CD14-positive monocyte (primary cell): ENCODE measurements at regions not wholly inside any gene's neighbourhood (a gene's known extent, or its start where the extent isn't known, plus 50 kb on each side); places are given as distances from the start of the nearest gene placed in this dataset.

Source experiments
- DNase-seq, 3 donors: peaks; one replicate each; pipeline ENCODE4 v3.0.0-alpha.2; 2011 to 2022
- H2AFZ ChIP-seq: 2 replicates; pipeline ENCODE4 v1.6.0; 2012; ENCODE audit warnings: mild to moderate bottlenecking, low read depth, low read length, inconsistent platforms; ENCODE audit not compliant: insufficient read depth, poor library complexity, severe bottlenecking
- H3K27ac ChIP-seq, 2 donors: 1 replicate in 1 of 2; 2 replicates in 1 of 2; pipeline ENCODE4 v1.5.1; 2012 to 2013; ENCODE audit warnings: low read length in 2 of 2, control low read depth in 1 of 2, inconsistent platforms in 1 of 2, low read depth in 1 of 2, mild to moderate bottlenecking in 1 of 2
- H3K27me3 ChIP-seq, 2 donors: one replicate each; pipeline versions ENCODE4 v1.6.0 to v1.6.1; 2011 to 2013; ENCODE audit warnings: low read length in 2 of 2; ENCODE audit not compliant: control insufficient read depth in 2 of 2, insufficient read depth in 2 of 2
- H3K36me3 ChIP-seq, 2 donors: replicated peaks in 1 of 2; 1 replicate in 1 of 2; 2 replicates in 1 of 2; pipeline versions ENCODE4 v1.5.1 to v1.6.1; 2012 to 2013; ENCODE audit warnings: low read length in 2 of 2, control low read depth in 1 of 2, inconsistent platforms in 1 of 2, mild to moderate bottlenecking in 1 of 2; ENCODE audit not compliant: insufficient read depth in 2 of 2, control insufficient read depth in 1 of 2
- H3K4me1 ChIP-seq, 2 donors: 1 replicate in 1 of 2; 2 replicates in 1 of 2; pipeline versions ENCODE4 v1.5.1 to v1.6.1; 2012 to 2013; ENCODE audit warnings: low read length in 2 of 2, control low read depth in 1 of 2, inconsistent platforms in 1 of 2, mild to moderate bottlenecking in 1 of 2, moderate library complexity in 1 of 2; ENCODE audit not compliant: insufficient read depth in 2 of 2, control insufficient read depth in 1 of 2
- H3K4me2 ChIP-seq: replicated peaks from 2 replicates; pipeline ENCODE3; 2012; ENCODE audit warnings: low read length, moderate library complexity, mild to moderate bottlenecking; ENCODE audit not compliant: poor library complexity, severe bottlenecking; ENCODE audit errors: extremely low read depth
- H3K4me3 ChIP-seq, 3 experiments: fragments of 200-600 bp in 1 of 3; sonication (generic) in 1 of 3; replicated peaks in 1 of 3; 1 replicate in 2 of 3; 2 replicates in 1 of 3; pipeline ENCODE4 v1.5.1; 2011 to 2013; ENCODE audit warnings: low read length in 3 of 3, mild to moderate bottlenecking in 3 of 3, control low read depth in 2 of 3, low read depth in 2 of 3, inconsistent platforms in 1 of 3, moderate library complexity in 1 of 3
- H3K79me2 ChIP-seq: 2 replicates; pipeline ENCODE4 v1.6.0; 2012; ENCODE audit warnings: mild to moderate bottlenecking, control low read depth, inconsistent platforms, low read length, moderate library complexity; ENCODE audit not compliant: insufficient read depth
- H3K9ac ChIP-seq: 2 replicates; pipeline ENCODE4 v1.6.0; 2017; ENCODE audit warnings: low read length, mild to moderate bottlenecking; ENCODE audit not compliant: insufficient read depth, poor library complexity, severe bottlenecking
- H3K9me3 ChIP-seq, 2 donors: replicated peaks in 1 of 2; 1 replicate in 1 of 2; 2 replicates in 1 of 2; pipeline versions ENCODE4 v1.5.1 to v1.6.1; 2012 to 2013; ENCODE audit warnings: low read length in 2 of 2, control low read depth in 1 of 2; ENCODE audit not compliant: control insufficient read depth in 1 of 2, insufficient read depth in 1 of 2
- H4K20me1 ChIP-seq: 2 replicates; pipeline ENCODE4 v1.6.0; 2012; ENCODE audit warnings: mild to moderate bottlenecking, low read length, control low read depth, moderate library complexity; ENCODE audit not compliant: insufficient read depth
- H3K27ac Mint-ChIP-seq, 7 donors: one replicate each; pipeline ENCODE4 v1.8.0; 2020; ENCODE audit warnings: mild to moderate bottlenecking in 7 of 7, mixed read lengths in 7 of 7, moderate library complexity in 6 of 7, inconsistent platforms in 2 of 7
- H3K27me3 Mint-ChIP-seq, 3 donors: one replicate each; pipeline ENCODE4 v1.8.0; 2021 to 2022; ENCODE audit warnings: low read depth in 3 of 3, mild to moderate bottlenecking in 3 of 3, mixed read lengths in 3 of 3, moderate library complexity in 3 of 3, inconsistent platforms in 1 of 3
- H3K36me3 Mint-ChIP-seq, 2 donors: one replicate each; pipeline ENCODE4 v1.8.0; 2020; ENCODE audit warnings: mixed read lengths in 2 of 2, inconsistent platforms in 1 of 2, mild to moderate bottlenecking in 1 of 2
- H3K4me1 Mint-ChIP-seq: one replicate; pipeline ENCODE4 v1.8.0; 2020; ENCODE audit warnings: mild to moderate bottlenecking, mixed read lengths
- H3K4me3 Mint-ChIP-seq, 2 donors: one replicate each; pipeline ENCODE4 v1.8.0; 2020; ENCODE audit warnings: mild to moderate bottlenecking in 2 of 2, mixed read lengths in 2 of 2, moderate library complexity in 1 of 2
- H3K9me3 Mint-ChIP-seq, 7 donors: one replicate each; pipeline ENCODE4 v1.8.0; 2020 to 2022; ENCODE audit warnings: mixed read lengths in 7 of 7, mild to moderate bottlenecking in 6 of 7, moderate library complexity in 6 of 7, inconsistent platforms in 2 of 7
- WGBS: methylation state at CpG from one replicate; pipeline ENCODE4 v1.1.5; 2013; ENCODE audit warnings: missing lambda C conversion rate; ENCODE audit not compliant: insufficient coverage; 5-methylcytosine and 5-hydroxymethylcytosine counted together
- intact Hi-C, 2 donors: fragments of 100-400 bp; cut with micrococcal nuclease; formaldehyde crosslinking; loops; one replicate each; pipeline versions ENCODE4 v1.15.0 to v1.15.1; 2023
- TF ChIP-seq, protein P1 (sequence below): fragments of 200-600 bp; IDR thresholded peaks from one replicate; pipeline ENCODE4 v1.8.0; 2022; ENCODE audit warnings: antibody characterized with exemption, mild to moderate bottlenecking

DNA sequence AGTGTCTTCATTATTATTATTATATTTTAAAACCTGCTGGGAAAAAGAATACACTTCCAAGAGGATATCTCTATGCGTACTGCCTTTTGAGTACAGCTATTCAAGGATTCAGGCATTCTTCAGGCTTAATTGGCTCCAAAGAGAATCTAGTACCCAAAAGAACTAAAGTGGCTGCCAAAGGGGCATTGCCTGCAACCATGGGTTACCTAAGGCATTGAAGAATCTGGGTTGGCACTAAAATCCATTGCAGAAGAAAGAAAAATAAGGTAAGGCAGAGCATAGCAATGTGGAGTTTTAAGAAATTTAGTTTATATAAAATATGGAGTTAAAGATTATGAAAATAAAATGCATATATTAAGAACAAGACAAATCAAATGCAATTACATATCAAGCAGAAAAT lies 223.5 kb downstream of the TMEM161B start:
- H3K4me3 ChIP-seq: no peak overlapping the region
- DNase-seq: no peak
- H3K27ac ChIP-seq: no peak overlapping the region
- no peaks in the 10 kb centered on the region for H3K9me3 ChIP-seq
- no peak overlapping the region for H2AFZ ChIP-seq
- intact Hi-C loops: no loop called here
- H3K27ac Mint-ChIP-seq: no peak overlapping the region
- H3K4me1 Mint-ChIP-seq: no peaks in the 10 kb centered on the region
- H3K4me2 ChIP-seq: no peak overlapping the region
- H3K27me3 ChIP-seq: no peaks in the 10 kb centered on the region
- peaks cover 0 to 3% (median 2%) of the 10 kb centered on the region in 7 donors for H3K9me3 Mint-ChIP-seq
- no peak overlapping the region for H3K9ac ChIP-seq
- H3K36me3 ChIP-seq: no peaks in the 10 kb centered on the region
- TF ChIP-seq, protein P1, sequence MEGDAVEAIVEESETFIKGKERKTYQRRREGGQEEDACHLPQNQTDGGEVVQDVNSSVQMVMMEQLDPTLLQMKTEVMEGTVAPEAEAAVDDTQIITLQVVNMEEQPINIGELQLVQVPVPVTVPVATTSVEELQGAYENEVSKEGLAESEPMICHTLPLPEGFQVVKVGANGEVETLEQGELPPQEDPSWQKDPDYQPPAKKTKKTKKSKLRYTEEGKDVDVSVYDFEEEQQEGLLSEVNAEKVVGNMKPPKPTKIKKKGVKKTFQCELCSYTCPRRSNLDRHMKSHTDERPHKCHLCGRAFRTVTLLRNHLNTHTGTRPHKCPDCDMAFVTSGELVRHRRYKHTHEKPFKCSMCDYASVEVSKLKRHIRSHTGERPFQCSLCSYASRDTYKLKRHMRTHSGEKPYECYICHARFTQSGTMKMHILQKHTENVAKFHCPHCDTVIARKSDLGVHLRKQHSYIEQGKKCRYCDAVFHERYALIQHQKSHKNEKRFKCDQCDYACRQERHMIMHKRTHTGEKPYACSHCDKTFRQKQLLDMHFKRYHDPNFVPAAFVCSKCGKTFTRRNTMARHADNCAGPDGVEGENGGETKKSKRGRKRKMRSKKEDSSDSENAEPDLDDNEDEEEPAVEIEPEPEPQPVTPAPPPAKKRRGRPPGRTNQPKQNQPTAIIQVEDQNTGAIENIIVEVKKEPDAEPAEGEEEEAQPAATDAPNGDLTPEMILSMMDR: no peak
- H4K20me1 ChIP-seq: no peaks in the 10 kb centered on the region
- H3K36me3 Mint-ChIP-seq: no peaks in the 10 kb centered on the region
- 50% methylated on average over 1 of the region's 1 CpG for WGBS
- peaks cover 0 to 2% (median 0%) of the 10 kb centered on the region in 3 donors for H3K27me3 Mint-ChIP-seq
- H3K79me2 ChIP-seq: no peaks in the 10 kb centered on the region
- H3K4me1 ChIP-seq: no peaks in the 10 kb centered on the region
- no peak overlapping the region for H3K4me3 Mint-ChIP-seq

DNA sequence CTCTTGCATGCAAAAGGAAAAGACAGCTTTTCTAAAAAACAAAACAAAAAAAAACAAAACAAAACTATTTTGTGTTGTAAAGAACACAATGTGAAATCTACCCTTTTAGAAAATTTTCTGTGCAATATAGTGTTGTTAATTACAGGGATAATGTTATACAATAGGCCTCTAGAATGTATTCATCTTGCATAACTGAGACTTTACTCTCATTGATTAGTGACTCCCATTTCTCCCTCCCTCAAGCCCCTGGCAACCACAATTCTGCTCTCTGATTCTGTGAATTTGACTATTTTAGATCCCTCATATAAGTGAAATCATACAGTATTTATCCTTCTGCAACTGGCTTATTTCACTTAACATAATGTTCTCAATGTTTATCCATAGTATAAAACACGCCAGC lies 234.1 kb downstream of the TMEM161B start:
- H3K27ac Mint-ChIP-seq: no peak overlapping the region
- intact Hi-C loops: no loop called here
- H3K9me3 ChIP-seq: no peaks in the 10 kb centered on the region
- DNase-seq: no peak
- no peak overlapping the region for H2AFZ ChIP-seq
- no peaks in the 10 kb centered on the region for H3K36me3 Mint-ChIP-seq
- no peak overlapping the region for H3K27ac ChIP-seq
- H3K4me2 ChIP-seq: no peak overlapping the region
- no peaks in the 10 kb centered on the region for H3K27me3 Mint-ChIP-seq
- no CpG with 5 or more reads among the region's 1 CpG for WGBS
- no peaks in the 10 kb centered on the region for H3K27me3 ChIP-seq
- H3K36me3 ChIP-seq: no peaks in the 10 kb centered on the region
- no peak overlapping the region for H3K9ac ChIP-seq
- H4K20me1 ChIP-seq: no peaks in the 10 kb centered on the region
- H3K4me3 ChIP-seq: no peak overlapping the region
- no peaks in the 10 kb centered on the region for H3K4me1 ChIP-seq
- H3K79me2 ChIP-seq: no peaks in the 10 kb centered on the region
- H3K4me1 Mint-ChIP-seq: no peaks in the 10 kb centered on the region
- H3K9me3 Mint-ChIP-seq: peaks cover 0 to 5% (median 2%) of the 10 kb centered on the region in 7 donors
- H3K4me3 Mint-ChIP-seq: no peak overlapping the region
- TF ChIP-seq, protein P1: no peak
